Fibroblast of the aortic adventitia (primary cell): ENCODE measurements at regions not wholly inside any gene's neighbourhood (a gene's known extent, or its start where the extent isn't known, plus 50 kb on each side); places are given as distances from the start of the nearest gene placed in this dataset.

Experiments used
- DNase-seq: peaks from one replicate; pipeline ENCODE4 v3.0.0-alpha.2; 2010; ENCODE audit warnings: low read depth
- H3K4me3 ChIP-seq: 2 replicates; pipeline ENCODE4 v1.5.1; 2011; ENCODE audit warnings: low read depth, mild to moderate bottlenecking, control low read depth, low read length, moderate library complexity
- CTCF ChIP-seq: IDR thresholded peaks from 2 replicates; pipeline ENCODE4 v1.5.1; 2011; ENCODE audit warnings: mild to moderate bottlenecking, low read length, control low read depth, inconsistent platforms; ENCODE audit not compliant: insufficient read depth

- H3K4me3 ChIP-seq: no peak overlapping the region
- TF ChIP-seq CTCF: peak; percentile 82
- DNase-seq: peak; percentile 66
Observed at GRCh38 chr2:120675460-120676130, 60.1 kb upstream of the GLI2 start.

DNA sequence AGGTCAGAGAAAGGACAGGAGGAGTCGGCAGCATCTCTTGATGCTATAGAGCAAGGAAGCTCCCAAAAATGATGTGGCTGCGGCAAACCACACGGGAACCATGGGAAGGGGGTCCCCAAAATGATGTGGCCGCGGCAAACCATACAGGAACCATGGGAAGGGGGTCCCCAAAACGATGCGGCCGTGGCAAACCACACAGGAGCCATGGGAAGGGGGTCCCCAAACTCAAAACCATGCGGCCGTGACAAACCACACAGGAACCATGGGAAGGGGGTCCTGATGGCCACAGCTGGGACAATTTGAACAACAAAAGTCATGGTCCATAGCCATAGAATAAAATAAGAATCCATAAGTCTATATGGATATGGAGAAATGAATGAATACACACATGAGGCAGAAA, 58.4 kb upstream of the GLI2 start:
- TF ChIP-seq CTCF: no peak
- no peak for DNase-seq
- H3K4me3 ChIP-seq: no peak overlapping the region

DNA sequence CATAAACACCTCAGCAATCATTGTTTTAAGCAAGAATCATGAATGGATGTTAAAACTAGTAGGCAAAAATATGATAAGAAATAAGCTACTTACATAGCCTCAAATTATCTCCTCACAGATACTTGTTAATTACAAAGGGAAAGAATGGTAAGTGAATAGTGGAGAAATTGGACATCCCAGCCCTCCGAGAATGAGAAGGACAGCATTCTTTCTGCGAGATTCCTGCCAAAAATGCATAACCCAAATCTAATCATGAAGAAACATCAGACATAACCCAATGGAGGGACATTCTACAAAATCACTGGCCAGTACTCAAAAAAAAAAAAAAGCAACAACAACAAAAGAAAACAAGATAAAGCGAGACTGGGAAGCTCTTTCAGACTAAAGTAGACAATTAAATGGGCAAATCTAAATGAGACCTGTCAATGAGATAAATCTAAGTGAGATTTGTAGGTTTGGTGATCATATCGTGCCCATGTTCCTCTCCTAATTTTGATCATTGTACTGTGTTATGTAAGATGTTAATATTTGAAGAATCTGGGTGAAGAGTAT, 57.9 kb upstream of the GLI2 start:
- peak; percentile 26 for DNase-seq
- no peak for TF ChIP-seq CTCF
- no peak overlapping the region for H3K4me3 ChIP-seq

DNA sequence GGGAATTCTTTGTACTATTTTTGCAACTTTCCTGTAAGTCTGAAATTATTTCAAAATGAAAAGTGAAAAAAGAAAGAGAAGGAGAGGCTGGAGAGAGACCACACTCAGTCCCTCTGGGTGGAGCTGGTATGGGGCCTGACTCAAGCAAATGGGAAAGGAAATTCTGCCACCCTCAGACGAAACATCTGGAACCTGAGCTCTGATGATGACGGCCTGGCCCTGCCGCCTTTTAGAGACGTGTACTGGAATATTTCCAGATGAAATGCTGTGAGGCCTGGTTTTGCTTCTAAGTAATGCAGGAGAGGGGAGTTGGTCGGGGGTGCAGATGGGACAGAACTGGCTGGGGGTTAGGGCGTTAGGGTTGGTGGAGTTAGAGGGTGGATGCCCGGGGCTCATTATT, 57.4 kb upstream of the GLI2 start:
- TF ChIP-seq CTCF: no peak
- no peak overlapping the region for H3K4me3 ChIP-seq
- DNase-seq: peak; percentile 50

GRCh38 chr2:120678926-120679325, 56.7 kb upstream of the GLI2 start:
- H3K4me3 ChIP-seq: no peak overlapping the region
- no peak for DNase-seq
- TF ChIP-seq CTCF: no peak

DNA sequence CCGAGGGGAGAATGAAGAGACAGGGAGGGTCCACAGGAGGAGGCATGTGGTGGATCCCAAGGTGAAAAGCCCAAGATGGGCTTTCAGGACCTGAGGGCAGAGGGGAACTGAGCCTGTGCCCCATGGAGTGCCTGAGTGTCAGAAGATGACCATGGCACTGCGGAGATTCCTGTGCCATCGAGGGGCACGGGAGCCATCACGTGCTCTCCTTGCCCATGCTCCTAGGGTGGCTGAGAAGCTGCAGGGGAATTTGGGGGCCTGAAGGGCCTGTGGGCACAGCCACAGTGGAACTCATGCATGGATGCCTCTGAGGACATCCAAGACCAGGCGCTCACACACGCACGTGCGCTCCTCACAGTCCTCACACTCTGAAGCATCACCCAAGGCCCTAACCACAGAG, 56.1 kb upstream of the GLI2 start:
- no peak overlapping the region for H3K4me3 ChIP-seq
- DNase-seq: no peak
- TF ChIP-seq CTCF: no peak
